Cerebellar cortex (tissue), 1 donor: ENCODE measurements at regions not wholly inside any gene's neighbourhood (a gene's known extent, or its start where the extent isn't known, plus 50 kb on each side); places are given as distances from the start of the nearest gene placed in this dataset.
A peak's percentile ranks its signal among the peaks of the same experiment; 100 is the strongest.
"Not testable (repeated sequence)": the region's sequence is repeated elsewhere in the genome, so short reads cannot be mapped to it uniquely, and the experiment has no call there.

ENCODE experiments used
- DNase-seq: peaks from one replicate; pipeline ENCODE4 v3.0.0-alpha.2; 2015; ENCODE audit warnings: low spot score

GRCh38 chr5:25570067-25570583, 925.3 kb upstream of the CDH10 start:
- DNase-seq = no peak

DNA sequence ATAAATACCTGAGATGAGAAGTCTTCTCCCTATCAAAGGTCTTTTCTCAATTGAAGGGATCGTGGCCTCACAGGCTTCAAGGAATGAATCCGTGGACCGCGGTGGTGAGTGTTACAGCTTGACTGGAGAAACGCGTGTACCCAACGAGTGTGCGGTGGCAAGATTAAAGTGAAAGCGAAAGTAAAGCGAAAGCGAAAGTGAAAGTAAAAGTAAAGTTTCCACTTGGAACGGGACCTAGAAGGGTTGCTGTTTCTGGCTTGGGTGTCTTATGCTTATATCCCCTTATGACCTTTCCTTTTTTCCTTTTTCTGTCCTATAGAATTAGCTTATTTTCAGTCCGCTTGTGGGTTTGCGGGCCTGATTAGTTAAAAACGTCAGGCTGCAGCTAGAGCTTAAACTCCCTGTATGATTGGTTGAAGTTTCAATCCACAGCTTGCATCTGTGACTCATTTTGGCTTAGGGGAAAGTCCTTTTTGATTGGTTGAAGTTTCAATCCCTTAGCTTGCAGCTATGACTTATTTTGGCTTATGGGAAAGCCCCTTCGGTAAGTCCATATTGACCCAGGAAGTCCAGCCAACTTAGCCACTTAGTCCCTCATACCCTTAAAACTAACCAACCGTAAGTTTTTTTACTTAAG, 924.3 kb upstream of the CDH10 start:
- DNase-seq = no peak

DNA sequence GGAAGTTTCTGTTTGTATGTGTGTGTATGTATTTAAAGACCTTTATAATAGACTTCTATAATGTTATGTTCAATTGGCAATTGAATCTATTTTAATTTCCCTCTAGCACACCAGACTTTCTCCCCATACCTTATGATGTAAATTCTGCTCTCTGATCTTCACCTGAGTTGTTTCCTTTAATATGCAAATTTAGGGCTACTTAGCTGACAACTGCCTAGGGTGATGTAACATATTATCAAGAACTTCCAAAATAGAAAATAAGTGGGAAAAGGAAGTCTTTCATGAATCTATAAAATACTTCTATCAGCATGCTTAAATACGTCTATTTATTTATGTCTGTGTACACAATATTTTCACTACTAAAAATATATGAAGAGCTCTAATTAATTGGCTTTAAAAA, 923.5 kb upstream of the CDH10 start:
- DNase-seq = no peak

DNA sequence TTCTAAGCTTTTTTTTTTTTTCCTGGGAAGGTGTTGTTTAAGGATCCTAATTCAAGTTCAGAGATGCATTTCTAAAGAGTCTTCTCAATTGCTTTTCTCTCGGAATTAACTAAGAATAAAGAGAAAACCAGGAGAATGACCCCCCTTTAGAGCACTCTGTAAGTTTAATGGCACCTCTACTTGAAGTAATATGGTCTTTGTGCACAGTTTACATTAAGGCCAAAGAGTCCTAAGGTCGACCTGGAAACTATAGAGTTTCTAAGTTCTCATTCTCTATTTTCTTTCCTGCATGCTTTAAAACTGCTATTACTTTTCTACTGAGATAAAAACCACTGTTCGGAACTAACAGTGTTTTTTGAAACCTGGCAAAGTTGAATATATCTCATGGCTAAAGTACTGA, 923.1 kb upstream of the CDH10 start:
- DNase-seq = no peak

- no peak for DNase-seq
Measured at GRCh38 chr5:25562656-25563055, 917.9 kb upstream of the CDH10 start.

GRCh38 chr5:25554077-25554476, 909.3 kb upstream of the CDH10 start:
- no peak for DNase-seq

DNA sequence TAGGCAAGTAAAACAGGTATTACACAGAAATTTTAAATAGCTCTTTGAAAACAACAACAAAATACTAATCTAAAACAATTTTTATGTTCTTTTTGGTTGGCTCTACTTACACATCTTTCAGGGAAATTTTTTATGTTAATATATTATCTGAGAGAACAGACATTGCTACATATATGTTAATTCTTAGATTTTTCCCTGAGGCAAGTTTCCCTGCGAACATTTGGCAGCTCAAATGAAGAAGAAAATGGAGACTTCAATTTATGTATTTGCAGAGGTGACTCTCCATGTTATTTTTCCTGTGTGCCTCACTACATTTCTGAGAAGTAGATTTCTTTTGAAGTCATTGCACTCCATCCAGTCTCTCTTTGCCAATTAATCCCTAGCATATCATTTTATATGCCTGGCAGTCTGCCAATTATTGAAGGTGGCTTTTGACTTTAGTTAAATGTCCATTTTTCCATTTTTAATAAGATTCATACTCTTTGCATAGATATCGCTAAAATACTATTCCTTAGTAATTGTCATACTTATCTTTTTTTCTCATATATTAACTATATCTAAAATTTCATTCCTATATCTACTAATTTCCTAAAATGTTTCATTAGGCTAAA, 908.2 kb upstream of the CDH10 start:
- DNase-seq = no peak

GRCh38 chr5:25550793-25551192, 906.0 kb upstream of the CDH10 start:
- DNase-seq = no peak

DNA sequence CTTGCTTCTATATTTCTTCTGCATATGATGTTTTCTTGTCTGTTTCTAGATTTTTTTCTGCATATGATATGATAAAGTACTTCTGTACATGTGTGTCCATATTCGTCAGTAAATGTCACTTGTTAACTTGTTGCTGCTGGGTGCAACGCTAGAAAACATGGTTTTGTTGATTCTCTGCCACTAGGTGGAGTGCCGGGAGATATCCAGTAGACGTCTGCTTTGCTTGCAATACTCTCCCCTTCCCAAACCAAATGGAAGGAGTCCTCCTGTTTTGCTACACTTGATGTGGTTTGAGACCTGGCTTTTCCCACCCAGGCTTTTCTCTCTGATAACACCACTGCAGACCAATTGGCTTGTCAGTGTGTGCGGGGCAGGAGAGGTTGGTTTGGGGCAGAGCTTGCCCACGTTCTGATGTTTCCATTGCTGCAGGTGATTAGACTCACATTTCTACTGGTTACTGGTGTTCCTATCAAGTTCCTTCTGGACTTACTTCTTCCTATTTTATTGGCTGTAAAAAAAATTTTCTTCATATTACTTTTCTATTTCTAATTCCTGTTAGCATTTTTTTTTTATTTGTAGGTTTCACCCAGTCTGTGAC, 900.0 kb upstream of the CDH10 start:
- DNase-seq = peak; percentile 34

DNA sequence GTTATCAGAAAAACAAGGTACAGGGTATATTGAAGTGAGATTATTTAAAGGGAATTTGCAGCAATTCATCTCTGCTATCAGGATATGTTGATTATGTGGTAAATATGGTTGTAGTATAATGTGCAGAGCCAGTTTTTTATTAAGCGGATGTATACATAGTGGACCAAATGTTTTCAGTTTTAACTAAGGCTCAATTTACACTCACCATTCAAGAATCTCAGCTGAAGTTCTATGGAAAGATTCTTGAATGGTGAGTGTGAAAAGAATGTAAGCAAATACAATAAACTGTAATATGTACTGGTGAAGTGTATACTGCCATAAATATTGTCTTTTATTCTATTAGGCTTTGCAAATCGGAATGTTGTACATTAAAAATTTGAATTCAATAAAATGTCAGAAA, 895.9 kb upstream of the CDH10 start:
- DNase-seq = no peak

- DNase-seq = no peak
Measured at GRCh38 chr5:25539536-25539935, 894.8 kb upstream of the CDH10 start.

- DNase-seq = not testable (repeated sequence)
Measured at GRCh38 chr5:25536461-25536860, 891.7 kb upstream of the CDH10 start.

- DNase-seq = no peak
Measured at GRCh38 chr5:25516141-25516540, 871.4 kb upstream of the CDH10 start.

DNA sequence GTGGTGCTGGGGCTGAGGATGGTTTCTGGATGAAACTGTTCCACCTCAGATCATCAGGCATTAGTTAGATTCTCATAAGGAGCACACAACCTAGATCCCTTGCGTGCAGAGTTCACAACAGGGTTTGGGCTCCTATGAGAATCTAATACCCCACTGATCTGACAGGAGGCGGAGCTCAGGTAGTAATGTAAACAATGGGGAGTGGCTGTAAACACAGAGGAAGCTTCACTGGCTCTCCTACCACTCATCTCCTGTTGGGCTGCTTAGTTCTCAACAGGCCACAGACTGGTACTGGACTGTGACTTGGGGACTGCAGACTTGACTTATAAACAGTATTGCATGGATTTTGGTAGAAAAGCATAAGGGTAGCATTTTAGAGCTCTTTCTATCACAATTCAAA, 870.7 kb upstream of the CDH10 start:
- DNase-seq = no peak

- not testable (repeated sequence) for DNase-seq
Measured at GRCh38 chr5:25510692-25511091, 865.9 kb upstream of the CDH10 start.

DNA sequence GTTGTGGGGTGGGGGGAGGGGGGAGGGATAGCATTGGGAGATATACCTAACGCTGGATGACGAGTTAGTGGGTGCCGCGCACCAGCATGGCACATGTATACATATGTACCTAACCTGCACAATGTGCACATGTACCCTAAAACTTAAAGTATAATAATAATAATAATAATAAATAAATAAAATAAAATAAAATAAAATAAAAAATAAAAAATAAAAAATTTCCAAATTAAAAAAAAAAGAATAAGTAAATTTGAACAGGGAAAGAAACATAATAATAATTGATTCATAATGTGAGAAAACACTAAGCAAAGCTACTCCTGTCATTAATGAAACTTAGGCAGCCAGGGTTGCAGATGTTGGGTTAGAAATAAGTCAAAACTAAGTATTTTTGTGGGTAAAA, 863.2 kb upstream of the CDH10 start:
- not testable (repeated sequence) for DNase-seq

- no peak for DNase-seq
Measured at GRCh38 chr5:25500635-25501034, 855.9 kb upstream of the CDH10 start.

DNA sequence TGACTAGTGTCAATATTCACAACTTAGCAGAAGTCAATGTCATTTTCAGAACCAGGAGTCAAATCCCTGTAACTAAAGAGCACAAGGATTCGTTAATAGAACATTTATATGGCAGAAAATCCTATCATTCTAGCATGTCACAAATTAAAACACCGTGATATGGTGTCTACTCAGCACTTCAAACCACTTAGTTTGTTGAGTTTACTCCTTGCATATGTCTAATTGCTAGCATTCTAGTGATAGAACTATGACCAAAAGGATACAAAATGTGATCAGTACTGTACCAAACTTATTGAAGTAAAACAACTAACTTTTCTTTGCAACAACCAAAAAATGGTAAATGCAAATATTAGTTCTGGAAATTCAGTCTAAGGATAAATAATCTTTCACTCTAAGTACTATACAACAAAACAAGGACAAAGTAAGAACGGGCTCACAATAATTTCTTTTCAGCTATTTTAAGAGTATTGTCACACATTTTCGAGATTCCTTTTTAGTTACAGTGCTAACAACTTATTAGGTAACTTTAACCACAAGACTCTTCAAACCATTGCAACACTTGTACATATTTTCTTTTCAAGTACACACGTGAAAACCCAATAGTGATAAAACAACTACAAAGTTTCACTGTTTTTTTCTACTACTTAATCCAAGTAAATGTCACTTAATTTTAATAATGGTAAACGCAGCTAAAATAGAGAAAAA, 845.2 kb upstream of the CDH10 start:
- no peak for DNase-seq

- DNase-seq = no peak
Measured at GRCh38 chr5:25488119-25488518, 843.3 kb upstream of the CDH10 start.

- DNase-seq = no peak
Measured at GRCh38 chr5:25484391-25484790, 839.6 kb upstream of the CDH10 start.

DNA sequence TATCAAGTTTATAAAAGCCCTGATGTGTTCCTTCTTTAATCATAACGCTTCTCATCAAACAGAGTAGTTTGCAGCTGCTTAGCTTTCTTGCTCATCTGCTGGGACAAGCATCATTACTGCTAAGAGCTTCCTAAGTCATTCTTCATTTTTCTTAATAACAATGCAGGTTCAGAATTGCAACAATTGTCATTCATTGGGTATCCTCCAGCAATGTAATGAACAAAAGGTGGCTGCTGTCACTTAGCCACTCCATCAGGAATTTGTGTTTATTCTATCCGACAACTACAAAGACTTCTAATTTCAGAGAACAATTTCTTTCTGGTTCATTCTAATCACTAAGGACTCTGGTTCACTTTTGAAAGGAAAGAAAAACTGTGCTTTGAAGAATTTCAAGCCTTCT, 836.7 kb upstream of the CDH10 start:
- DNase-seq = no peak

DNA sequence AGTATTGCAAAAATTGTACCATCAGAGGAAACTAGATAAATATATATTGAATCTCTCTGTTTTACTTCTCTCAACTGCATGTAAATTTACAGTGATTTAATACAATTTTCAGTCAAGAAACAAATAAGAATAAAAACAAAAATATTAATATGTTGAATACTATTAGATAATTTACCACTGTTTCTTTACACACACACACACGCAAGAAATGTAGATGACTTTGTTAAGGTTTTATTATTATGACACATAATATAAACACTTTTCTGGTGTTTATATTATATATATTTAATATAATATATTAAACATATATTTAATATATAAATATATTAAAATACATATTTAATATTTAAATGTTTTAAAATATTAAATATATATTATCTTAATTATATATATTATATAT, 814.3 kb upstream of the CDH10 start:
- no peak for DNase-seq

- no peak for DNase-seq
Measured at GRCh38 chr5:25458628-25459027, 813.9 kb upstream of the CDH10 start.
